Right atrium auricular region (tissue), 2 donors: ENCODE measurements at regions not wholly inside any gene's neighbourhood (a gene's known extent, or its start where the extent isn't known, plus 50 kb on each side); places are given as distances from the start of the nearest gene placed in this dataset.

Experiments used
- DNase-seq: peaks from one replicate; pipeline ENCODE4 v3.0.0-alpha.2; 2019; ENCODE audit warnings: low spot score
- H3K27ac ChIP-seq, 2 donors: fragments of 200-600 bp; sonication (generic); 1 replicate in 1 of 2; 2 replicates in 1 of 2; pipeline ENCODE4 v1.5.1; 2016 to 2019
- H3K27me3 ChIP-seq, 2 donors: fragments of 200-600 bp; sonication (generic); one replicate each; pipeline versions ENCODE4 v1.5.1 to v1.6.0; 2017 to 2019
- H3K36me3 ChIP-seq: fragments of 200-600 bp; sonication (generic); one replicate; pipeline ENCODE4 v1.5.1; 2016
- H3K4me1 ChIP-seq, 2 donors: fragments of 200-600 bp; sonication (generic); one replicate each; pipeline versions ENCODE4 v1.5.1 to v1.6.0; 2017 to 2019
- H3K4me3 ChIP-seq, 2 donors: fragments of 200-600 bp; sonication (generic); 1 replicate in 1 of 2; 2 replicates in 1 of 2; pipeline ENCODE4 v1.5.1; 2017 to 2019; ENCODE audit warnings: mild to moderate bottlenecking in 1 of 2, moderate library complexity in 1 of 2
- H3K9me3 ChIP-seq, 2 donors: fragments of 200-600 bp; sonication (generic); one replicate each; pipeline ENCODE4 v1.5.1; 2019
- CTCF ChIP-seq, 2 donors: fragments of 200-600 bp; sonication (generic); IDR thresholded peaks; one replicate each; pipeline ENCODE4 v1.5.1; 2019; ENCODE audit warnings: antibody characterized with exemption in 2 of 2

DNA sequence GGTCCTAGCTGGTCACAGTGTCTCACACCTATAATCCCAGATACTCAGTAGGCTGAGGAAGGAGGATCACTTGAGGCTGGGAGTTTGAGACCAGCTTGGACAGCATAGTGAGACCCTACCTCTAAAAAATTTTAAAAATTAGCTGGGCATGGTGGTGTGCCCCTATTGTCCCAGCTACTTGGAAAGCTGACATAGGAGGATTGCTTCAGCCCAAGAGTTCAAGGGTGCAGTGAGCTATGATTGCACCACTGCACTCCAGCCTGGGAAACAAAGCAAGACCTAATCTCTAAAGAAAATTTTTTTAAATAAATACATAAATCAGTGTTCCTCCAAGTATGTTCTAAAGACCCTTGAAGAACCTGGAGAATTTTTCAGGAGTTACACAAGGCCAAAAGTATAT, 50.6 kb upstream of the GNAO1 start:
- Histone ChIP-seq H3K36me3 (no peaks in the 10 kb centered on the region), H3K4me1 (no peaks in the 10 kb centered on the region), H3K27ac (no peak overlapping the region), H3K9me3 (no peaks in the 10 kb centered on the region), H3K27me3 (no peaks in the 10 kb centered on the region), H3K4me3 (no peak overlapping the region)
- DNase-seq = no peak
- TF ChIP-seq CTCF (IDR thresholded peaks at IDR 0.05) = no peak

DNA sequence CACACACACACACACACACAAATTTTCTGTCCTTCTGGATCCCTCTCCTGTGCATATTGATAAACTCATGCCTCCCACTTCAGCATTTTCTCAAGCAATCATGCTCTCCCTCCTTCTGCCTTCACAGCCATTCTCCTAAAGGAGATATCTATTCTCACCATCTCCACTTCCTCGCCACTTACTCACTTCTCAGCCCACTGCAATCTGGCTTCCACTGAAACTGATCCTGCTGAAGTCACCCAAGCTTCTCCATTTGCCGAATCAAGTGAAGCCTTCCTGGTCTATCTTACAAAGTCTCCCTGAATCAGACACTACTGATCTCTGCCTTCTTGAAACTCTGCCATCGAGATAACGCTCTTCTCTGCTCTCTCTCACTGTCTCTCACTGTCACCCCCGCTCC, 54.0 kb upstream of the GNAO1 start:
- Histone ChIP-seq H3K4me3 (no peak overlapping the region), H3K4me1 (no peaks in the 10 kb centered on the region), H3K36me3 (no peaks in the 10 kb centered on the region), H3K27ac (no peak overlapping the region), H3K27me3 (no peaks in the 10 kb centered on the region), H3K9me3 (no peaks in the 10 kb centered on the region)
- no peak for DNase-seq
- no peak for TF ChIP-seq CTCF (IDR thresholded peaks at IDR 0.05)

DNA sequence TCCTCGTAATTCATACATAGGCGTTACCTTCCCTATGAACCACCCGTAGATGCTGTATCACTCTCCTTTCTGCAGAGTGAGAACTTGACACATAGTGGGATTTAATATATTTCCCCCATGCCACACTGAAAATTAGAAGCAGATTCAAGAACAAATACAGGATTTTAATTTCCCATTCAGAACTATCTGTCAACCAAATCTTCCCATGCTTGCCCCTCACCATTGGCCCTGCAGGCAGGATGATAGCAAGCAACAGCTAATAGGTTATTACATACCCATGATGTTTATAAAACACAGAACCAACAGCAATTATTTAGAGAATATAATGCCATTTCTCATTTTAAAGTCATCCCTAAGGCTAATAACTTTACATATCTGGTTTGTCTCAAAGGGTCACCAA, 55.0 kb upstream of the GNAO1 start:
- no peak overlapping the region for H3K4me3 ChIP-seq
- DNase-seq = no peak
- no peaks in the 10 kb centered on the region for H3K4me1 ChIP-seq
- no peaks in the 10 kb centered on the region for H3K9me3 ChIP-seq
- no peaks in the 10 kb centered on the region for H3K27me3 ChIP-seq
- TF ChIP-seq CTCF (IDR thresholded peaks at IDR 0.05) = no peak
- no peak overlapping the region for H3K27ac ChIP-seq
- no peaks in the 10 kb centered on the region for H3K36me3 ChIP-seq

GRCh38 chr16:56134790-56135189, 56.5 kb upstream of the GNAO1 start:
- no peak overlapping the region for H3K4me3 ChIP-seq
- no peak for TF ChIP-seq CTCF (IDR thresholded peaks at IDR 0.05)
- H3K27ac ChIP-seq = no peak overlapping the region
- no peaks in the 10 kb centered on the region for H3K9me3 ChIP-seq
- DNase-seq = no peak
- no peaks in the 10 kb centered on the region for H3K4me1 ChIP-seq
- H3K36me3 ChIP-seq = no peaks in the 10 kb centered on the region
- H3K27me3 ChIP-seq = no peaks in the 10 kb centered on the region

GRCh38 chr16:56125922-56126321, 65.4 kb upstream of the GNAO1 start:
- H3K27me3 ChIP-seq = no peaks in the 10 kb centered on the region
- H3K4me1 ChIP-seq = no peaks in the 10 kb centered on the region
- no peak overlapping the region for H3K4me3 ChIP-seq
- no peaks in the 10 kb centered on the region for H3K36me3 ChIP-seq
- no peak for TF ChIP-seq CTCF (IDR thresholded peaks at IDR 0.05)
- H3K9me3 ChIP-seq = no peaks in the 10 kb centered on the region
- DNase-seq = no peak
- no peak overlapping the region for H3K27ac ChIP-seq

GRCh38 chr16:56122251-56122650, 69.0 kb upstream of the GNAO1 start:
- no peaks in the 10 kb centered on the region for H3K9me3 ChIP-seq
- no peaks in the 10 kb centered on the region for H3K4me1 ChIP-seq
- no peak for TF ChIP-seq CTCF (IDR thresholded peaks at IDR 0.05)
- H3K4me3 ChIP-seq = no peak overlapping the region
- no peaks in the 10 kb centered on the region for H3K36me3 ChIP-seq
- H3K27me3 ChIP-seq = no peaks in the 10 kb centered on the region
- no peak for DNase-seq
- no peak overlapping the region for H3K27ac ChIP-seq
